WERI-Rb-1 (cell line): ENCODE measurements at regions not wholly inside any gene's neighbourhood (a gene's known extent, or its start where the extent isn't known, plus 50 kb on each side); places are given as distances from the start of the nearest gene placed in this dataset.

Experiments used
- DNase-seq: peaks from one replicate; pipeline ENCODE4 v3.0.0-alpha.2; 2020
- H3K27ac ChIP-seq: fragments of 250-450 bp; sonication (Bioruptor Pico); 2 replicates; pipeline ENCODE4 v1.5.1; 2020; ENCODE audit warnings: mild to moderate bottlenecking, moderate library complexity
- H3K27me3 ChIP-seq: fragments of 250-450 bp; sonication (Bioruptor Pico); 2 replicates; pipeline ENCODE4 v1.5.1; 2021; ENCODE audit warnings: mild to moderate bottlenecking, low read depth, moderate library complexity; ENCODE audit not compliant: insufficient read depth, severe bottlenecking
- H3K36me3 ChIP-seq: fragments of 250-450 bp; sonication (Bioruptor Pico); 2 replicates; pipeline ENCODE4 v1.5.1; 2020; ENCODE audit warnings: mild to moderate bottlenecking, moderate library complexity
- H3K4me3 ChIP-seq: 2 replicates; pipeline ENCODE4 v1.5.1; 2011; ENCODE audit warnings: low read depth, mild to moderate bottlenecking, control low read depth, low read length
- H3K9me3 ChIP-seq: fragments of 250-450 bp; sonication (Bioruptor Pico); 2 replicates; pipeline ENCODE4 v1.5.1; 2021; ENCODE audit warnings: mild to moderate bottlenecking, moderate library complexity; ENCODE audit not compliant: severe bottlenecking
- TF ChIP-seq, protein P1 (sequence below): IDR thresholded peaks from 2 replicates; pipeline ENCODE4 v1.5.1; 2011; ENCODE audit warnings: low read depth, mild to moderate bottlenecking, control low read depth, inconsistent platforms, low read length

DNA sequence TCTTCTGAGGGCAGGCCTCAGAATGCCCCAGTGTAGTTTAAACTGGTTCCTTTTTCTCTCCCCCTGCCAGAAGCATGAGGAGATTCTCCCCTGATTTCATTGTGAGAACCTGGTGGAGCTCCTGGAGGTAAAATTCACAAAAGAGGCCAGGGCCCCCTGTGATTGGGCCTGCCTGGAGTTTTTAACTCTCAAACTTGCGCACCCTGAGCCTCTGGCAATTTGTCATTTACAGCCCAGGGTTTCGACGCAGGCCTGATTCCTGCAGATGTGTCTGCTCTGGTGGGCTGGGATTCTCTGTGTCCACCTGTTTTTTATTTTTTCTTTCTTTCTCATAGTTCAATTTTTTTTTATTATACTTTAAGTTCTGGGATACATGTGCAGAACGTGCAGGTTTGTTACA, 157.9 kb downstream of the ASB1 start:
- peaks cover 90% of the 10 kb centered on the region for H3K27me3 ChIP-seq
- H3K9me3 ChIP-seq = peaks cover 3% of the 10 kb centered on the region
- no peak overlapping the region for H3K27ac ChIP-seq
- H3K4me3 ChIP-seq = no peak overlapping the region
- TF ChIP-seq, protein P1, sequence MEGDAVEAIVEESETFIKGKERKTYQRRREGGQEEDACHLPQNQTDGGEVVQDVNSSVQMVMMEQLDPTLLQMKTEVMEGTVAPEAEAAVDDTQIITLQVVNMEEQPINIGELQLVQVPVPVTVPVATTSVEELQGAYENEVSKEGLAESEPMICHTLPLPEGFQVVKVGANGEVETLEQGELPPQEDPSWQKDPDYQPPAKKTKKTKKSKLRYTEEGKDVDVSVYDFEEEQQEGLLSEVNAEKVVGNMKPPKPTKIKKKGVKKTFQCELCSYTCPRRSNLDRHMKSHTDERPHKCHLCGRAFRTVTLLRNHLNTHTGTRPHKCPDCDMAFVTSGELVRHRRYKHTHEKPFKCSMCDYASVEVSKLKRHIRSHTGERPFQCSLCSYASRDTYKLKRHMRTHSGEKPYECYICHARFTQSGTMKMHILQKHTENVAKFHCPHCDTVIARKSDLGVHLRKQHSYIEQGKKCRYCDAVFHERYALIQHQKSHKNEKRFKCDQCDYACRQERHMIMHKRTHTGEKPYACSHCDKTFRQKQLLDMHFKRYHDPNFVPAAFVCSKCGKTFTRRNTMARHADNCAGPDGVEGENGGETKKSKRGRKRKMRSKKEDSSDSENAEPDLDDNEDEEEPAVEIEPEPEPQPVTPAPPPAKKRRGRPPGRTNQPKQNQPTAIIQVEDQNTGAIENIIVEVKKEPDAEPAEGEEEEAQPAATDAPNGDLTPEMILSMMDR = no peak
- DNase-seq = no peak
- H3K36me3 ChIP-seq = no peaks in the 10 kb centered on the region

DNA sequence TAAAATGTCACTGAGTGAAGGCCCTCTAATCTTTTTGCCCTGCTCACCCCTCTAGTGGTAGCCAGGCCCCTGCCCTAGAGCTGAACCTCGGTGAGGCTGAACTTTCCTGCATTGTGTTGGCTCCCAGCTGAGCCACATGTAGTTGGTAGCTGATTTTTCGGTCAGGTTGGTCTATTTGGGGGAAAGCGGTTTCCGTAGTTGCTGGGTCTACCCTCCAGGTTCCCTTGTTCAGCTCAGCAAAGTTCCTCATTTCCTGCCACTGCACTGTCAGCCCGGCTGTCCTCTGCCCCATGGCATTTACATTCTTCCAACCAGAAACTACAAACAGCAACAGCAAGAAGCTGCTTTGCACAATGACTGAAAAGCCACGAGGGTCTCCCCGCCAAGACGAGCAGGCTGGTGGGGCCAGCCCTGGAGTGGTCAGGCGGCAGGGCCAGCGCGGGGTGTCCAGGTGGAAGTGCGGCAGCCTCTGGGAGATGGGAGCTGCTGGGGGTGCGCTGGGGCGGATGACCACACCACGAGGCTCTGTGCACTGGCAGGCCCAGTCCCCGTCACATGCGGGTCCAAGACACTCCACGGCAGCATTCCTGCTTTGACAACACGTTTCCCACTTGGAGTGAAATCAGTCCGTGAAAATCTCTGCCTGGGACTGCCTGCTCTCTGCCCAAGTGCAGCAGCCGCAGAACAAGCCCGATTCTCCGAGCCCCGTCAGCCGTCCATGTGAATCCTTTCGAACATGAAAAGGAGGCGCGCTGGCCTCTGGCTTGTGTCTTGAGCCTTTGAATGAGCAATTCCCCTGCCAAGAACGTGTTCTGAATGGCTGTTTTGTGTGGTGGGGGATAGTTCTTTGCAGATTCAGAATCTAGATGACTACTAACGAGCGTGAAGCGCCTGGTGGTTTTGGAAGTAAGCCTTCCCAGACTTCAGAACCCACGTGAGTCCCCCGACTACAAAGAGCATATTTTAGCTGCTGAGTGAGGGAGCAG, 159.4 kb downstream of the ASB1 start:
- TF ChIP-seq, protein P1 = no peak
- Histone ChIP-seq H3K36me3 (no peaks in the 10 kb centered on the region), H3K27me3 (peaks cover 90% of the 10 kb centered on the region), H3K27ac (no peak overlapping the region), H3K9me3 (peaks cover 3% of the 10 kb centered on the region), H3K4me3 (no peak overlapping the region)
- no peak for DNase-seq

DNA sequence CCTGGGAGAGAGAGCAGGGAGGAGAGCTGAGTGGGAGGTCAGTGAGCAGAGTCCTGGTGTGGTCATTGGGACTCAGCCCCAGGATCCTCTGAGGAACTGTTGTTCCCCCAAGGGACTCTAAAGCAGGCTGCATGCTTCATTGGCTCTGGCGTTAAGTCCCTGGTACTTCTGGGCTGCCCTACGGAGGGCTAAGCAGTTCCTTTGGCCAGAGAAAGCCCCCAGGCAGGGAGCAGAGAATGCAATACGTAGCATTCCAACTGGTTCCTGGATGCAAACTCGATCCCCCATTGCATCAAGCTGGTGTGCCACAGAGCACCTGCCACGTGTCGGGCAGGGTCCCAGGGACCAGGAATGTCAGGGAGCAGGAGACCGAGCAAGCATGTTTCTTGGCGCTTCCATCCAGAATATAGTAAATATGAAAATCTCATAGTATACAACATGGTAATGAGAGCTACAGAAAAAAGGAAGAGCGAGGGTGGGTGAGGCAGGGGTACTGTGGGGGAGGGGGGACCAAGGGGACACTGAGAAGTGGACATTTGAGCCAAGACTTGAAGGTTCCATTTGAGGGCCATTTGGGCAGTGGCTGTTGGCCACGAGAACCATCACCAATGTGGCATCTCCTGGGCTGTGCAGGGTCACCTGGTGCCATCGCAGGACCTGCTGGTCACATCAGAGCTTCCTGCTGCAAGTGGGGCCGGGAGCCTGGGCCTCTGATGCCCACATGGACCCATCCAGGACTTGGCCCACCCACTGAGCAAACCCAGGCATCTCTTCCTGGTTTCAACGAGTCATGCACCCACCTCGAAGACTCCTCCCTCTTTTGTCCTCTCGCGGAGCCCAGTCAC, 160.4 kb downstream of the ASB1 start:
- H3K9me3 ChIP-seq = peaks cover 3% of the 10 kb centered on the region
- TF ChIP-seq, protein P1 = no peak
- no peak overlapping the region for H3K27ac ChIP-seq
- H3K36me3 ChIP-seq = no peaks in the 10 kb centered on the region
- H3K27me3 ChIP-seq = peaks cover 85% of the 10 kb centered on the region
- DNase-seq = no peak
- H3K4me3 ChIP-seq = no peak overlapping the region

DNA sequence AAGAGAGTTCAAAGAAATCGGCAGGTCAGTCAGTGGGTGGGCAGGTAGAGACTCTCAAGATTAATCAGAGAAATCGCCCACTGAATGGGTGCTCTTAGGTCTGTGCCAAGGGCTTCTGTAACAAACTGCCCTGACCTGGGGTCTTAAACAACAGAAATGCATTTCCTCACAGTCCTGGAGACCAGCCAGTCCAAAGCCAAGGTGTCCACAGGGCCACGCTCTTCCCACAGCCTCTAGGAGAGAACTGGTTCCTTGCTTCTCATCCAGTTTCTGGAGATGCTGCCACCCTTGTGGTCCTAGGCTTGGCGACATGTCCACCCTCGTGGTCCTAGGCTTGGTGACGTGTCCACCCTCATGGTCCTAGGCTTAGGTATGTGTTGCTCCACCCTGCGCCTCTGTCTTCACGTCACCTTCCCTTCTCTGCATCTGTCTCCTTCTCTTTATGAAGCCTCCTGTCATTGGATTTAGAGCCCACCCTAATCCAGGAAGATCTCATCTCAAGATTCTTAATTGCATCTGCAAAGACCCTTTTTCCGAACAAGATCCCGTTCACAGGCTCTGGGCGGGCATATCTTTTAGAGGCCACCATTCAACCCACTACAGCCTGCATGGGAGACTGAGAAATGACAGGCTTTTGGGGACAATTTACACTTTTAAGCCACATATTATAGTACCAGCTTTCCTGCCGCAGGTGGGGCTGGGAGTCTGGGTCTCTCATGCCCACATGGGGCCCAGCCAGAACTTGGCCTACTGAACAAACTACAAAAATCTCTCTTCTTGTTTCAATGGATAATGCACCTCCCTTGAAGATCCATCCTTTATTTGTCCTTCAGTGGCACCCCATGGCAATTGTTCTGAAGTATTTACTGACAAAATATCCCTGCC, 161.3 kb downstream of the ASB1 start:
- Histone ChIP-seq H3K27me3 (peaks cover 80% of the 10 kb centered on the region), H3K27ac (no peak overlapping the region), H3K9me3 (peaks cover 3% of the 10 kb centered on the region), H3K36me3 (no peaks in the 10 kb centered on the region), H3K4me3 (no peak overlapping the region)
- DNase-seq = no peak
- TF ChIP-seq, protein P1 = no peak
